NCI-H524 (cell line): ENCODE measurements at regions not wholly inside any gene's neighbourhood (a gene's known extent, or its start where the extent isn't known, plus 50 kb on each side); places are given as distances from the start of the nearest gene placed in this dataset.
"Not testable (repeated sequence)": the region's sequence is repeated elsewhere in the genome, so short reads cannot be mapped to it uniquely, and the experiment has no call there.

Experiments
- DNase-seq, 2 experiments: peaks; one replicate each; lab custom pipeline; 2025; lab: John Stamatoyannopoulos, UW

- DNase-seq = peak; percentile 14 to 31
Measured at GRCh38 chr1:47491341-47491753, 53.5 kb downstream of the FOXD2 start.

- DNase-seq = no peak
Measured at GRCh38 chr1:47495176-47495713, 57.4 kb downstream of the FOXD2 start.

- DNase-seq = no peak
Measured at GRCh38 chr1:47498551-47498950, 60.7 kb downstream of the FOXD2 start.

- DNase-seq = no peak
Measured at GRCh38 chr1:47501069-47501468, 63.2 kb downstream of the FOXD2 start.

- DNase-seq = no peak
Measured at GRCh38 chr1:47502746-47503370, 65.0 kb downstream of the FOXD2 start.

- DNase-seq = not testable (repeated sequence)
Measured at GRCh38 chr1:47504840-47505239, 67.0 kb downstream of the FOXD2 start.

GRCh38 chr1:47505267-47505666, 67.4 kb downstream of the FOXD2 start:
- no peak for DNase-seq

- DNase-seq = no peak
Measured at GRCh38 chr1:47506053-47506452, 68.2 kb downstream of the FOXD2 start.

- no peak for DNase-seq
Measured at GRCh38 chr1:47507144-47507543, 69.3 kb downstream of the FOXD2 start.

GRCh38 chr1:47507881-47508701, 70.2 kb downstream of the FOXD2 start:
- DNase-seq = peak in 1 of 2 experiments; percentile 31

- no peak for DNase-seq
Measured at GRCh38 chr1:47508702-47509431, 71.0 kb downstream of the FOXD2 start.

GRCh38 chr1:47510282-47510811, 72.5 kb downstream of the FOXD2 start:
- DNase-seq = no peak

GRCh38 chr1:47511825-47512224, 74.0 kb downstream of the FOXD2 start:
- DNase-seq = no peak

- no peak for DNase-seq
Measured at GRCh38 chr1:47513393-47513792, 75.5 kb downstream of the FOXD2 start.

- no peak for DNase-seq
Measured at GRCh38 chr1:47514229-47514628, 76.4 kb downstream of the FOXD2 start.

GRCh38 chr1:47515164-47515789, 77.4 kb downstream of the FOXD2 start:
- no peak for DNase-seq

GRCh38 chr1:47517946-47518345, 80.1 kb downstream of the FOXD2 start:
- DNase-seq = no peak

- DNase-seq = no peak
Measured at GRCh38 chr1:47519491-47519890, 81.6 kb downstream of the FOXD2 start.

- no peak for DNase-seq
Measured at GRCh38 chr1:47519971-47520370, 82.1 kb downstream of the FOXD2 start.

- DNase-seq = no peak
Measured at GRCh38 chr1:47521034-47521881, 83.4 kb downstream of the FOXD2 start.
